ENCODE measurements at regions not wholly inside any gene's neighbourhood (a gene's known extent, or its start where the extent isn't known, plus 50 kb on each side); places are given as distances from the start of the nearest gene placed in this dataset.

DNA sequence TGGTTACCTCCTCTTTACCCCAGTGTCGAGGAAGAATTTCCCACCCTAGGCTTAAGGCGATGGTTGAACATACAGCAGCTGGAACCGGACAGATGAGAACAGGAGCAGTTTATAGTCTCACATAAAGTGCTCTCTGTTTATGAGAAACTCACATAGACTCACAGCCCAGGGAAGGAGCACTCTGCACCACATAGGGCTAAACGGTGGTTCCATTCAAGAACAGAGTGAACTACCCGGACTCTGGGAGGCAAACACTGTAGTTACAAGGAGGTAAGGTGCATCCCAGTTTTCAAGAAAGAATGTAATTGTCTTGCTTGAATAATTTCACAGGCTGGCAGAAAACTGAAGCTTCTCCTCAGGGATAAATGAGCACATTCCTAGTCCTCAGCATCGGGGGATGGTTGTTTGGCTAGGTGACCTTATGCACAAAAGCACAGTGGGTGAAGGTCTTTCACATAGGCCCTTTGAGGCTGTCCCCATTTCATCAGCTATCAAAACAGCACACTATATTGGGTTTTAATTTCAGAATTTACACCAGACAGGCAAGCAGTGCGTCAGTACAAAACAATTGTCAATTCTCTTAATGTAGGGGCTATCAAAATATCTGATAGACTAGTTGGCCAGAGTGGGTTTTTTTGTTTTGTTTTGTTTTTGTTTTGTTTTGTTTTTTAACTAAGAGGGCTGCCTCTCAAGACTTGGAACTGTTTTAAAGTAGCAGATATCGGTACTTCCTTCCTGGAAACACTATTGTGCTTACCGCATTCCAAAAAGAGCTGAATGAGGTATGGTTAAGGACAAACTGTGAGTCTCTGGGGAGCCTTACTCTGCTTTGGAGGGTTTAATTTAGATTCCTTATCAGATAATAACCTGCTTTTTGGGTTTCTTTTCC is 918.1 kb upstream of the CDH8 start:
- no peak for ATAC-seq
- 86% methylated on average over 9 of the region's 9 CpGs for WGBS (ENCODE audit: insufficient coverage)

DNA sequence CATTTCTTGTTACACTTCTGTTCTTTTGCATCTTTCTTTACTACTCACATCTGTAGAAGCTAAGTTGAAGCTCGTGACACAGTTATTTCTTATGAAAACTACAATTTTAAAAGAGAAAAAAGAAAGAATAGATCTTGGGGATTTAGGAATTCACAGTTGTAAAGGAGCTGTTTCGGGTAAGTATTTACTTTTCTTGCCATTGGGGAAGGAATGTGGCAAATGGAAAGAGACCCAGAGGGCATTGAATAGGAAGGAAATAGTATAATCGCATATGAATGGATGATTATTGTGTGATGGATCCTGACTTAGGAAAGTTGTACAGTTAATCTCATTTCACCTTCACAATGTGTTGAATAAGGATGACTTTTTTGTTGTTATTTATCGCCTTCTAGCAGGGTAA is 914.1 kb upstream of the CDH8 start:
- Mint-ChIP-seq H3K4me3 (no peak overlapping the region), H3K27me3 (ENCODE audit: low read depth in 2 of 2) (no peaks in the 10 kb centered on the region), H3K36me3 (peaks cover 7% of the 10 kb centered on the region), H3K9me3 (peaks cover 4 to 19% of the 10 kb centered on the region in 2 donors), H3K27ac (no peak overlapping the region), H3K4me1 (no peaks in the 10 kb centered on the region)
- TF ChIP-seq CTCF (IDR thresholded peaks at IDR 0.05) = no peak
- no peaks in the 10 kb centered on the region for H3K4me1 ChIP-seq (ENCODE audit: control insufficient read depth, insufficient read depth, low read length)
- no peak overlapping the region for H3K4me3 ChIP-seq (ENCODE audit: low read length)
- 46% methylated on average over 2 of the region's 4 CpGs for WGBS (ENCODE audit: insufficient coverage)
- DNase-seq (no peak), ATAC-seq (no peak)
- peaks cover 7% of the 10 kb centered on the region for H3K9me3 ChIP-seq (ENCODE audit: control insufficient read depth, insufficient read depth, low read length)
- no peak overlapping the region for H3K27ac ChIP-seq (ENCODE audit: low read length)
- intact Hi-C loops (cut with micrococcal nuclease) = no loop called here
- H3K36me3 ChIP-seq (ENCODE audit: control insufficient read depth, insufficient read depth, low read length) = no peaks in the 10 kb centered on the region
- H3K27me3 ChIP-seq (ENCODE audit: control insufficient read depth, insufficient read depth, low read length) = no peaks in the 10 kb centered on the region

More for the DNA sequence above, 918.1 kb upstream of the CDH8 start:
- H3K4me3 Mint-ChIP-seq = no peak overlapping the region
- no peaks in the 10 kb centered on the region for H3K4me1 Mint-ChIP-seq
- Histone ChIP-seq H3K36me3 (ENCODE audit: control insufficient read depth, insufficient read depth, low read length) (no peaks in the 10 kb centered on the region), H3K4me3 (ENCODE audit: low read length) (no peak overlapping the region), H3K9me3 (ENCODE audit: control insufficient read depth, insufficient read depth, low read length) (peaks cover 7% of the 10 kb centered on the region), H3K27me3 (ENCODE audit: control insufficient read depth, insufficient read depth, low read length) (no peaks in the 10 kb centered on the region), H3K27ac (ENCODE audit: low read length) (no peak overlapping the region), H3K4me1 (ENCODE audit: control insufficient read depth, insufficient read depth, low read length) (no peaks in the 10 kb centered on the region)
- peaks cover 5 to 17% of the 10 kb centered on the region in 2 donors for H3K9me3 Mint-ChIP-seq
- intact Hi-C loops (cut with micrococcal nuclease) = no loop called here
- no peaks in the 10 kb centered on the region for H3K27me3 Mint-ChIP-seq (ENCODE audit: low read depth in 2 of 2)
- TF ChIP-seq CTCF (IDR thresholded peaks at IDR 0.05) = no peak
- no peak for DNase-seq
- no peak overlapping the region for H3K27ac Mint-ChIP-seq
- no peaks in the 10 kb centered on the region for H3K36me3 Mint-ChIP-seq

DNA sequence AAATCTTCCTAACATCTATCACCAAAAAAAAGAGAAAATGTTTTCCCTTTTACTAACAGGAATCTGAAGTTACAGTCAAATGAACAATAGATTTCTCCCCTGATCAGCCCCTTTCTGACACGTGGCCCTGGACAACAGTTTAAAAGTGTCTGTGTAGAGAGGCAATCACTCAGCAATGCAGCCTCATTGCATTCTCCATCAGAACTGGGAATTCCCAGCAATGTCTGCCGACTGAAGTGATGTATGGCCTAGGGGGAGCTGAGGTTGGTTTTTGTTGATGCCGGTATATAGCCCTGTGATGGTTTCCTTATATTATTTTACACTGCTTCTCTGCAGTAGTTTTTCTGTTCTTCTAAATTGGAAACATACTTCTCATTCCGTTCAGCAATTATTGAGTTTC is 904.3 kb upstream of the CDH8 start:
- Histone ChIP-seq H3K27me3 (ENCODE audit: control insufficient read depth, insufficient read depth, low read length) (no peaks in the 10 kb centered on the region), H3K4me1 (ENCODE audit: control insufficient read depth, insufficient read depth, low read length) (no peaks in the 10 kb centered on the region), H3K9me3 (ENCODE audit: control insufficient read depth, insufficient read depth, low read length) (no peaks in the 10 kb centered on the region), H3K36me3 (ENCODE audit: control insufficient read depth, insufficient read depth, low read length) (no peaks in the 10 kb centered on the region), H3K27ac (ENCODE audit: low read length) (no peak overlapping the region), H3K4me3 (ENCODE audit: low read length) (no peak overlapping the region)
- peaks cover 8 to 16% of the 10 kb centered on the region in 2 donors for H3K9me3 Mint-ChIP-seq
- ATAC-seq (no peak), DNase-seq (no peak)
- no peaks in the 10 kb centered on the region for H3K27me3 Mint-ChIP-seq (ENCODE audit: low read depth in 2 of 2)
- no peak for TF ChIP-seq CTCF (IDR thresholded peaks at IDR 0.05)
- intact Hi-C loops (cut with micrococcal nuclease) = no loop called here
- H3K4me3 Mint-ChIP-seq = no peak overlapping the region
- H3K36me3 Mint-ChIP-seq = no peaks in the 10 kb centered on the region
- 28% methylated on average over 3 of the region's 4 CpGs for WGBS (ENCODE audit: insufficient coverage)
- no peaks in the 10 kb centered on the region for H3K4me1 Mint-ChIP-seq
- no peak overlapping the region for H3K27ac Mint-ChIP-seq

- Histone ChIP-seq H3K9me3 (ENCODE audit: control insufficient read depth, insufficient read depth, low read length) (no peaks in the 10 kb centered on the region), H3K27ac (ENCODE audit: low read length) (no peak overlapping the region), H3K36me3 (ENCODE audit: control insufficient read depth, insufficient read depth, low read length) (no peaks in the 10 kb centered on the region), H3K4me1 (ENCODE audit: control insufficient read depth, insufficient read depth, low read length) (no peaks in the 10 kb centered on the region), H3K27me3 (ENCODE audit: control insufficient read depth, insufficient read depth, low read length) (no peaks in the 10 kb centered on the region), H3K4me3 (ENCODE audit: low read length) (no peak overlapping the region)
- DNase-seq (no peak), ATAC-seq (no peak)
- no peak overlapping the region for H3K4me3 Mint-ChIP-seq
- H3K27ac Mint-ChIP-seq = no peak overlapping the region
- TF ChIP-seq CTCF (IDR thresholded peaks at IDR 0.05) = no peak
- H3K4me1 Mint-ChIP-seq = no peaks in the 10 kb centered on the region
- no peaks in the 10 kb centered on the region for H3K27me3 Mint-ChIP-seq (ENCODE audit: low read depth in 2 of 2)
- WGBS (ENCODE audit: insufficient coverage) = 75% methylated on average over 1 of the region's 1 CpG
- intact Hi-C loops (cut with micrococcal nuclease) = no loop called here
- H3K9me3 Mint-ChIP-seq = peaks cover 8 to 16% of the 10 kb centered on the region in 2 donors
- no peaks in the 10 kb centered on the region for H3K36me3 Mint-ChIP-seq
Measured at GRCh38 chr16:62939687-62940086, 903.4 kb upstream of the CDH8 start.

All from natural killer cell (primary cell).